ENCODE measurements at regions not wholly inside any gene's neighbourhood (a gene's known extent, or its start where the extent isn't known, plus 50 kb on each side); places are given as distances from the start of the nearest gene placed in this dataset.

DNA sequence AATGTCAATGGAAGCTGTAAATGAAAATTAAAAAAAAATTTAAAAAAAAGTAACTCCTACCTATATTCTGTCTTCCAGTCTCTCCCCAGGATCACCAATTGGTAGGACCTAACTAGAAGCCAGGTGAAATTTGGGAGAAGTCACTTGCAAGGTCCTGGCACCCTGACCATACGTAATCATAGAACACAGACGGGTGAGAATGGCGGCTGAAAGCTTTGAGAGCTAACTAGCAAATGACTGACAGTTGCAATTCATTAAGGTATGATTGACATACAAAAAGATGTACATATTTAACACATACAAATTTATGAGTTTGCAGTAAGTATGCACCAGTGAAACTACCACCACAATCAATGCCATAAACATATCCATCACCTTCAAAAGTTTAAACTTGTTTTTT, 372.7 kb upstream of the PSMD7 start:
- no peak for DNase-seq (ENCODE audit: insufficient read length)
- no peak for FAIRE-seq
- TF ChIP-seq POLR2AphosphoS5 (IDR thresholded peaks at IDR 0.05; ENCODE audit: low read depth, low read length) (no peak), TAF1 (IDR thresholded peaks at IDR 0.05; ENCODE audit: borderline replicate concordance, low read depth, low read length) (no peak), POLR2A (IDR thresholded peaks at IDR 0.05; ENCODE audit: low read depth, low read length) (no peak)

DNA sequence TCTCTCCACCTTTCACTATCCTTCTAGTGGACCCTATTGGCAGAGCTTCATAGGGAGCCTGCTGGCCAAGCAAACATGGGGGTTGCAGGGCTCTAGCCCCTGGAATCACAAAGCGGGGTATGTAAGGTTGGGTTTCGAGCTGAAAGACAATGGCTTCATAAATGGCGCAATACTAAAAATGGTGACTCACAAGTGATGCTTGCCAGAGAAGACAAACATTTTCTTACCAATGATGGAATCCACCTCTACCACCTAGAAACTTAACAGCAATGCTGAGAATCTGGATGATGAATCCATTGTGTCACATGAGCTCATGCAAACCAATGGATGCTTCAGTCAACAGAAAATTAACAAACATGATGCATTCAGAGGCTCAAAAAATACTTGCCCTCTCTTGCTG, 375.3 kb upstream of the PSMD7 start:
- FAIRE-seq (no peak), DNase-seq (ENCODE audit: insufficient read length) (no peak)
- no peak for TF ChIP-seq POLR2A (IDR thresholded peaks at IDR 0.05; ENCODE audit: low read depth, low read length)
- no peak for TF ChIP-seq POLR2AphosphoS5 (IDR thresholded peaks at IDR 0.05; ENCODE audit: low read depth, low read length)

DNA sequence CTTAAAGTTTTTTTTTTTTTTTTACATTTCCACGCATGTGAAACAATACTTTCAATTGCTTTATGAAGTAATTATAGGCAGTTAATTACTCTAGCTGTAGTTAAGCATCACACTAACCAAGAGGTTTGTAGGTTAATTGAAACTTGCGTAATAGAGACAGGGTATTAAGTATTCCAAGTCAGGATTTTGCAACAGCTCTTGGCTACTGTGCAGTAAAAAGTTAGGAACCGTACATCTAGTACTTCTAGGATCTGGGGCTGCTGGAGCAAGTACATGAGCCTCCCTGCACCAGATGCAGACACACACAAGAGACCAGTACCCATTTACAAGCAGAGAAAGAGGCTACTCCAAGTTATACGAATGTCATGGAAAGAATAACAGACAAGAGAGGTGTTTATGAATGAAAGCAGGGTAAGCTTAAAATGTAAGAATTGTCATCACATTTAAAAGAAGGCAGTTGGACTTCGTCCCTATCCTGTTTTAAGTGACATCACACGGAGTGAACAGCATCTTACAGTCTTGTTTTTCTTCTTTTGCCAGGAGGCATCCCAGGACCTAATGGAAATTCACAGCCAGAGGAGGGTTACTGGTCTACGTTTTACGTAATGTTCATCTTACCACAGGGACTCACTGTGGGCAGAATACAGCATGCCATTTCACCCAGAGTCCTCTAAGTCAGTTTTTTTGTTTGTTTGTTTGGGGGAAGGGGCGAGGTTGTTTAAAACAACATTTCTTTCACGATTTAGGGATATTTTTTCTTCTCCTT, 379.6 kb upstream of the PSMD7 start:
- no peak for TF ChIP-seq POLR2AphosphoS5 (IDR thresholded peaks at IDR 0.05; ENCODE audit: low read depth, low read length)
- no peak for TF ChIP-seq TAF1 (IDR thresholded peaks at IDR 0.05; ENCODE audit: borderline replicate concordance, low read depth, low read length)
- TF ChIP-seq POLR2A (IDR thresholded peaks at IDR 0.05; ENCODE audit: low read depth, low read length) = no peak
- FAIRE-seq (no peak), DNase-seq (ENCODE audit: insufficient read length) (no peak)

DNA sequence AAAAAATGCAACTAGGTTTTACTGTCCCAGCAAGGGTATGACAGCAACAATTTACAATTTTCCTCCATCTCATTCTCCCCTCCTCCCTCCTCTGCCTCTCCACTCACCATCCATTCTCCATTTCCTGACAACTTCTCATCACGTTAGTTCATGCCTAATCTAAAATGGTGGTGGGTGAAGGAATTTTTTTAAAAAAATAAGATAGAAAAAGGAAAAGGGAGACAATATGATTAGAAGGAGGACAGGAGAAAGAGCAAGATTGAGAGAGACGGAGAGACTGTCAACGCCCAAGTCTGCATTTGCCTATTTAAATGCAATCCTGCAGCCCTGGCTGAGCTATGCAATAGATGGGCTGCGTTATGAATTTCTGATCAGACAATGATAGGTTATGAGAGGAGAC, 380.7 kb upstream of the PSMD7 start:
- no peak for FAIRE-seq
- TF ChIP-seq POLR2A (IDR thresholded peaks at IDR 0.05; ENCODE audit: low read depth, low read length) = no peak
- no peak for TF ChIP-seq POLR2AphosphoS5 (IDR thresholded peaks at IDR 0.05; ENCODE audit: low read depth, low read length)
- no peak for TF ChIP-seq TAF1 (IDR thresholded peaks at IDR 0.05; ENCODE audit: borderline replicate concordance, low read depth, low read length)
- no peak for DNase-seq (ENCODE audit: insufficient read length)

DNA sequence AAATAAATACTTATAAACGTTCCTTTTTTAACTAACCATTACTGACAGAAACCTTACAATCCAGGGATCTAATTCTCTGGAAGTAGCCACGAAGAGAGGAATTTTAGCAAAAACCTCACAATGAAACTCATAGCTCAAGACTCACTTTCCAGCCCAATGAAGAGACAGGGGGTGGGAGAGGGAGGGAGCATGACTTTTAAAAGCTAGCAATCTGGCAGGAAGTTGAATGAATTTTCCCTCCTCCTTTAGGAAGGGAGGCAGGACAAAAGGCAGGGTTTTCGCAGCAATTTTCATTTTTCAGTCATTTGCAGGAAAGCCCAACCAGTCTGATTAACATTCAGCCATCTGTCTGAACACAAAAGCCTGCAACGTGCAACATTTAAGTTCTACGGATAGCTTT, 381.5 kb upstream of the PSMD7 start:
- FAIRE-seq (no peak), DNase-seq (ENCODE audit: insufficient read length) (no peak)
- TF ChIP-seq POLR2AphosphoS5 (IDR thresholded peaks at IDR 0.05; ENCODE audit: low read depth, low read length) = no peak
- no peak for TF ChIP-seq TAF1 (IDR thresholded peaks at IDR 0.05; ENCODE audit: borderline replicate concordance, low read depth, low read length)
- TF ChIP-seq POLR2A (IDR thresholded peaks at IDR 0.05; ENCODE audit: low read depth, low read length) = no peak

DNA sequence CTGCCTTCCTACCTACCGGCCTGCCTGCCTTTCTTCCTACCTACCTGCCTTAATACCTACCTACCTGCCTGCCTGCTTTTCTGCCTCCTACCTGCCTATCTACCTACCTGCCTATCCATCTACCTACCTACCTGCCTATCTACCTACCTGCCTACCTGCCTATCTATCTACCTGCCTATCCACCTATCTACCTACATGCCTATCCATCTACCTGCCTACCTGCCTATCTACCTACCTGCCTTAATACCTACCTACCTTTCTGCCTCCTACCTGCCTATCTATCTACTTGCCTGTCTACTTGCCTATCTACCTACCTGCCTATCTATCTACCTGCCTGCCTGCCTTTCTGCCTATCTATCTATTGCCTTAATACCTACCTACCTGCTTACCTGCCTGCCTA, 383.8 kb upstream of the PSMD7 start:
- no peak for FAIRE-seq
- no peak for DNase-seq (ENCODE audit: insufficient read length)
- TF ChIP-seq POLR2AphosphoS5 (IDR thresholded peaks at IDR 0.05; ENCODE audit: low read depth, low read length) (no peak), TAF1 (IDR thresholded peaks at IDR 0.05; ENCODE audit: borderline replicate concordance, low read depth, low read length) (no peak), POLR2A (IDR thresholded peaks at IDR 0.05; ENCODE audit: low read depth, low read length) (no peak)

DNA sequence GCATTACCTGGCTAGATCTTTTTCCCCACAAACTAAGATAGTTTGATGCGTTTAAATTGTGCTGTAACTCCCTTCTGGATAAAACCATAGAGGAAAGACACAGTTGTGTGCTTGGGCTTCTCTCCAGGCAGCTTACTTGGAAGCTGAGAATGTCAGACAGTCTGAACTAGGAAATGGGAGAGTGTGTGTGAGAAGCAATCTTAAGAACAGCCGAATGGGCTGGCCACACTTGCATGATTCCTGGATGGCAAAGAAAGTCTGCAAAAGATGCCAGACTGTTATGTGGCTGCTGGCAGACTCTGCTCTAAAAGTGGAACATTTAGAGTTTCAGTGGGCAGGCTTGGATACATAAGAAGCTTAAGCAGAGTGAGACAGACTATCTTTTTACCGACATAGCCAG, 384.3 kb upstream of the PSMD7 start:
- FAIRE-seq (no peak), DNase-seq (ENCODE audit: insufficient read length) (no peak)
- no peak for TF ChIP-seq POLR2AphosphoS5 (IDR thresholded peaks at IDR 0.05; ENCODE audit: low read depth, low read length)
- TF ChIP-seq POLR2A (IDR thresholded peaks at IDR 0.05; ENCODE audit: low read depth, low read length) = no peak
- no peak for TF ChIP-seq TAF1 (IDR thresholded peaks at IDR 0.05; ENCODE audit: borderline replicate concordance, low read depth, low read length)

DNA sequence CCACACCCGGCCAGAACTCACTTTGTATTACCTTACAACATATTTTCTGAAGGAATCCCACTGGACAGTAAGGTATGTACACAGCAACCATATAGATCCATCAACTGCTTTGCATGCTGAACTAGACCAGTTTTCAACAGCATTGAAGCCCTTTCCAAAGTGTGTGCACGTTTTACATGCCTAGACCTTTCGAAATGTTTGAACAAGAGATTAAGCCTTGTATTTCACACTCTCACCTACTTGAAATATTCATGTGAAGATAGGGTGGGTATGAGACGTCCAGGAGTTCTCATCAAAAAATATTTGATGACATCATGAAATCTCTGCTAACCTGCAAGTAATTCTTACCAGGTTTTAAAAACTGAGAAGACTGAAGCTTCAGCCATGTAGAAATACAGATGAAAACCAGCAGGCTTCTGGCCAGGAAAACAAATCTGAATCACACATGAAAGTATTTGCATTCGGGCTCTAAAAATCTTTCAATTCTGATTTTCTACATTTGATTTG, 387.0 kb upstream of the PSMD7 start:
- TF ChIP-seq TAF1 (IDR thresholded peaks at IDR 0.05; ENCODE audit: borderline replicate concordance, low read depth, low read length) (no peak), POLR2A (IDR thresholded peaks at IDR 0.05; ENCODE audit: low read depth, low read length) (no peak), POLR2AphosphoS5 (IDR thresholded peaks at IDR 0.05; ENCODE audit: low read depth, low read length) (no peak)
- no peak for DNase-seq (ENCODE audit: insufficient read length)
- no peak for FAIRE-seq

DNA sequence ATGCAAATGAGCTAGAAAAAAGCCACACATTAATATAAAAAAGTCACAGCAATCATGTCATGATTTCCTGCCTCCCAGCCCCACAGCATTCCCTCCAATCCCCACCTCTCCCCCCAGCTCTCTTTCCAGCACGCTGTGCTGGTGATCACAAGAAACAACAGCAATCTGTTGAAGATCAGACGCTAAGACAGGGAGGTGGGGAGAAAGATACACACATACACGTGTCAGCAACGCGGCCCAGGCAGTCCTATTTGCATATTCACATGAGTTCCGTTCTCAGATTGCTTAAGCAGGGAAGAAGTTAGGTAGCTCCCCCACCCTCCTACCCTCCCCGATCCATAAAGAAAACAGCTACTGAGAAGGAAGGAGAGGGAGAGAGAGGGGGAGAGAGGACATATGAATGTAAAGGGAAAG, 405.5 kb upstream of the PSMD7 start:
- DNase-seq (ENCODE audit: insufficient read length) (no peak), FAIRE-seq (no peak)
- TF ChIP-seq TAF1 (IDR thresholded peaks at IDR 0.05; ENCODE audit: borderline replicate concordance, low read depth, low read length) (no peak), POLR2A (IDR thresholded peaks at IDR 0.05; ENCODE audit: low read depth, low read length) (no peak), POLR2AphosphoS5 (IDR thresholded peaks at IDR 0.05; ENCODE audit: low read depth, low read length) (no peak)

DNA sequence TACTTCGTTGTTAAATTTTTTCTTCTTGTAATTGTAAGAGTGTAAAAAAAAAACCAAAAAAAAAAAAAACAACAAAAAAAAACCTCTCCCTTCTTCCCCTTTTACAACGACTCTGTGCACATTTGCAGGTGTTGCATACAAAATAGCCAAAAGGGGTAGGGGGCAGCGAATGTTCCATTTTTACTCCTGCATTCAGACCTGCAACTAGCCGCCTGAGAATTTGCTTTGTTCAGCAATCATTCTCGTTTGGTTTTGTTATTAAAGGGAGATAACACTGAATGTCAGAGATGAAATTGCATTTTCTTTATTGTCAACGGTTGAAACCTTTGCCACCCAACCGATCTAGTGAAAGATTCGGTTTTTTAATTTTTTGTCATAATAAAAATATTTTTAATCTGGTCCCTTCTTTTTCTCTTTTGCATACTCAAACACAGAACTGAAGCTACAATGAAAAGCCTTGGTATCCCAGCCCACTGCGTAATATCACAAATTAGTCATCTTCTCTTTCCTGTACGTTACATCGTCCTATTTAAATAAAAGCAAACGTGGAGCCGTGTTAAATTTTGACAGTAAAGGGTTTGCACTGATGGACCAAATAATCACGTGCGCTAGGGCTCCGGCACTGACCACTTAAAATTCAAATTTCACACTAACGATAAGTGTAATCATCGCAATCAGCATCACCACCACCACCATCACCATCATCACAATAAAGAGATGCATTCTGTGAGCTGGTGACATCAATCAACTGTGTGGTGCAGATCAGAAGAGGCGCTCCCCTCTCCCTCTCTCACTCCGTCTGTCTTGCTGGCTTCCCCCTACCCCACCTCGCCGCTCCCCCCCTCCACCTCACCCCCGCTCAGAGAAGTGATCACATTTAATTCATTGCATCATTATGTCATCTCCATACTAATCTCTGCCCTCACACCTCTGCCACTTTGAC, 406.2 kb upstream of the PSMD7 start:
- DNase-seq (ENCODE audit: insufficient read length) = no peak
- TF ChIP-seq POLR2A (IDR thresholded peaks at IDR 0.05; ENCODE audit: low read depth, low read length) (no peak), TAF1 (IDR thresholded peaks at IDR 0.05; ENCODE audit: borderline replicate concordance, low read depth, low read length) (no peak), POLR2AphosphoS5 (IDR thresholded peaks at IDR 0.05; ENCODE audit: low read depth, low read length) (no peak)
- FAIRE-seq = no peak

DNA sequence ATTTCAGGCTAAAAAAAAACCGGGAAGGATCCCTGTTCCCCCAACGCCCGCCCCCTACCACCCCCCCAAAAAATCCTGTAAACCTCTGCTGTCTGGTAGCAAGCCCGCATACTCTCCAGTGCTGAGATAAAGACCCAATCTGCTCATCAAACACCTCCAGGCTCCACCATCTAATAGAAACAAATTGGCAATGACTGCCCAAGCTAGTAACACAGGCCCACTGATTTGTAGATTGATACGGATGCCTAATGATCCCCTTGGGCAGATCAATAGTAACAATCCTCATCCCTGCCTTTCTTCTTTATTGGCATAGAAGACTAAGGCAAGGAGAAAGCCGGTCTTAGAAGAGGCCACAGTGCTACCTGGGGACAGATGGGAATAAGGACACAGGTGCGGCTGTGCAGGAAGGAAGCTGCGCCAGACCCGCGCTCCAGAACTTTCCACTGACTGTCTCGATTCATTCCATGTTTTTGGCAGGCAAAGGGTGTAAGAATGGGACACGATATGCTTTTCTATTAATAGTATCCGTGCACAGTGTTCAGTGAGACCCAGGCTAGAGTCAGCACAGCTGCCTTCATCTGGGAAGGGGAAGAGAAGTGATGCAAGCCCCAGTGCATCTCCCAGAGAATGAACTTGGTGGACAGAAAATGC, 407.6 kb upstream of the PSMD7 start:
- no peak for TF ChIP-seq POLR2AphosphoS5 (IDR thresholded peaks at IDR 0.05; ENCODE audit: low read depth, low read length)
- TF ChIP-seq TAF1 (IDR thresholded peaks at IDR 0.05; ENCODE audit: borderline replicate concordance, low read depth, low read length) = no peak
- TF ChIP-seq POLR2A (IDR thresholded peaks at IDR 0.05; ENCODE audit: low read depth, low read length) = no peak
- FAIRE-seq = no peak
- no peak for DNase-seq (ENCODE audit: insufficient read length)
